NB4 (cell line): ENCODE measurements at regions not wholly inside any gene's neighbourhood (a gene's known extent, or its start where the extent isn't known, plus 50 kb on each side); places are given as distances from the start of the nearest gene placed in this dataset.

Source experiments
- CTCF ChIP-seq: IDR thresholded peaks from one replicate; pipeline ENCODE4 v1.5.1; 2012; ENCODE audit warnings: low read depth, low read length
- MYC ChIP-seq: IDR thresholded peaks from 2 replicates; pipeline ENCODE4 v1.6.1; 2011; ENCODE audit warnings: low read depth, low read length
- POLR2A ChIP-seq: IDR thresholded peaks from 2 replicates; pipeline ENCODE4 v1.6.1; 2011; ENCODE audit warnings: mild to moderate bottlenecking; ENCODE audit not compliant: insufficient read length; ENCODE audit errors: extremely low read depth

DNA sequence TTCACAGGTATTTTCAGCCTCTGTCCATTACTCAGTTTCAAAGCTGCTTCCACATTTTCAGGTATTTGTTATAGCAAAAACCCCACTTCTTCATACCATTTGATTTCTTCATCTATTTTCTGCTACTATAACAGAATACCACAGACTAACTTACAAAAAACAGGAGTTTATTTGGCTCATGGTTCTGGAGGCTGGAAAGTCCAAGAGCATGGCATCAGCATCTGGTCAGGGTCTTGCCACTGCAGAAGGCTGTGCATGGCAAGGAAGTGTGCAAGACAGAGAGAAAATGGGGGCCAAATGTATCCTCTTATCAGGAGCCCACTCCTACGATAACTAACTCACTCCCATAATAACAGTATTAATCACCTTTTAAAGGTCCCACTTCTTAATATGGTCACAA lies 82.8 kb upstream of the FOXA2 start:
- TF ChIP-seq CTCF (no peak), POLR2A (no peak), MYC (no peak)
